SK-N-SH (cell line): ENCODE measurements at regions not wholly inside any gene's neighbourhood (a gene's known extent, or its start where the extent isn't known, plus 50 kb on each side); places are given as distances from the start of the nearest gene placed in this dataset.

Source experiments
- CTCF ChIA-PET: fragments of 300-600, 350-600 bp; formaldehyde crosslinking; extraction: SDS; loops from one replicate; lab custom pipeline; 2021; lab: Yijun Ruan, JAX
- POLR2A ChIA-PET: fragments of 350-600 bp; sonication (Branson Sonifier 250); formaldehyde crosslinking; extraction: SDS; loops from one replicate; lab custom pipeline; 2020; ENCODE audit warnings: antibody characterized with exemption, inconsistent platforms; lab: Yijun Ruan, JAX
- DNase-seq: peaks from one replicate; pipeline ENCODE4 v3.0.0; 2012
- H2AFZ ChIP-seq: fragments of 200-600 bp; sonication (generic); 2 replicates; pipeline ENCODE4 v1.8.1; 2016; ENCODE audit warnings: antibody characterized with exemption, mild to moderate bottlenecking, low read depth
- H3F3A ChIP-seq: fragments of 200-600 bp; sonication (generic); replicated peaks from 2 replicates; pipeline ENCODE3; 2016; ENCODE audit warnings: antibody characterized with exemption, mild to moderate bottlenecking; ENCODE audit not compliant: insufficient read depth
- H3K27ac ChIP-seq, 2 experiments: fragments of 200-500 bp in 1 of 2; fragments of 200-600 bp in 1 of 2; sonication (Bioruptor generic) in 1 of 2; sonication (generic), shearing (Covaris generic) in 1 of 2; 2 replicates each; pipeline versions ENCODE4 v1.5.1 to v1.6.1; 2014 to 2016; ENCODE audit warnings: low read depth in 2 of 2, inconsistent platforms in 1 of 2, low read length in 1 of 2, mild to moderate bottlenecking in 1 of 2, mixed read lengths in 1 of 2
- H3K27me3 ChIP-seq: fragments of 200-600 bp; sonication (generic), shearing (Covaris generic); 2 replicates; pipeline ENCODE4 v1.6.1; 2016; ENCODE audit warnings: mixed run types; ENCODE audit not compliant: insufficient read depth
- H3K36me3 ChIP-seq, 2 experiments: fragments of 200-500 bp in 1 of 2; fragments of 200-600 bp in 1 of 2; sonication (Bioruptor generic) in 1 of 2; sonication (generic) in 1 of 2; replicated peaks in 1 of 2; 2 replicates each; pipeline versions ENCODE3 to v1.5.1; 2014 to 2016; ENCODE audit warnings: low read length in 1 of 2, mild to moderate bottlenecking in 1 of 2; ENCODE audit not compliant: insufficient read depth in 2 of 2, control insufficient read depth in 1 of 2
- H3K4me1 ChIP-seq, 2 experiments: fragments of 200-500 bp in 1 of 2; fragments of 200-600 bp in 1 of 2; sonication (Bioruptor generic) in 1 of 2; sonication (generic), shearing (Covaris generic) in 1 of 2; 2 replicates each; pipeline versions ENCODE4 v1.5.1 to v1.6.1; 2014 to 2016; ENCODE audit warnings: low read depth in 1 of 2, low read length in 1 of 2, mixed run types in 1 of 2; ENCODE audit not compliant: insufficient read depth in 2 of 2, control insufficient read depth in 1 of 2
- H3K4me2 ChIP-seq: fragments of 200-600 bp; sonication (generic), shearing (Covaris generic); 2 replicates; pipeline ENCODE4 v1.6.1; 2017; ENCODE audit warnings: mixed run types
- H3K4me3 ChIP-seq, 2 experiments: fragments of 200-500 bp in 1 of 2; fragments of 200-600 bp in 1 of 2; sonication (Bioruptor generic) in 1 of 2; sonication (generic), shearing (Covaris generic) in 1 of 2; 2 replicates each; pipeline versions ENCODE4 v1.5.1 to v1.8.1; 2014 to 2016; ENCODE audit warnings: low read depth in 2 of 2, inconsistent platforms in 1 of 2, low read length in 1 of 2, mild to moderate bottlenecking in 1 of 2, mixed read lengths in 1 of 2, moderate library complexity in 1 of 2
- H3K79me2 ChIP-seq: fragments of 200-600 bp; sonication (generic); 2 replicates; pipeline ENCODE4 v1.8.1; 2017; ENCODE audit warnings: mild to moderate bottlenecking; ENCODE audit not compliant: insufficient read depth
- H3K9ac ChIP-seq: fragments of 200-600 bp; sonication (generic); 2 replicates; pipeline ENCODE4 v1.6.1; 2017; ENCODE audit warnings: mixed run types
- H3K9me2 ChIP-seq: fragments of 200-600 bp; sonication (generic); 2 replicates; pipeline ENCODE4 v1.6.1; 2017; ENCODE audit warnings: mixed run types
- H3K9me3 ChIP-seq: fragments of 200-600 bp; sonication (generic); 2 replicates; pipeline ENCODE4 v1.6.1; 2017; ENCODE audit warnings: mixed run types, mild to moderate bottlenecking, moderate library complexity
- H4K20me1 ChIP-seq: fragments of 200-600 bp; sonication (generic); 2 replicates; pipeline ENCODE4 v1.6.1; 2017; ENCODE audit warnings: mild to moderate bottlenecking, mixed run types; ENCODE audit not compliant: insufficient read depth
- EP300 ChIP-seq, 2 experiments: IDR thresholded peaks; 2 replicates each; pipeline versions ENCODE4 v1.4.0 to v1.6.1; 2012; ENCODE audit warnings: borderline replicate concordance in 1 of 2, low read depth in 1 of 2, low read length in 1 of 2
- FOXM1 ChIP-seq: IDR thresholded peaks from 2 replicates; pipeline ENCODE4 v1.4.0; 2012; ENCODE audit warnings: low read depth, mild to moderate bottlenecking
- MXI1 ChIP-seq: IDR thresholded peaks from 2 replicates; pipeline ENCODE4 v1.6.1; 2012; ENCODE audit warnings: mild to moderate bottlenecking, low read depth, low read length, improper control_type of control experiment
- SMC3 ChIP-seq: IDR thresholded peaks from 2 replicates; pipeline ENCODE4 v1.6.1; 2012; ENCODE audit warnings: low read depth, low read length, improper control_type of control experiment
- USF1 ChIP-seq: IDR thresholded peaks from 2 replicates; pipeline ENCODE4 v1.4.0; 2012; ENCODE audit warnings: low read depth, borderline replicate concordance
- WGBS: methylation state at CpG from one replicate; pipeline ENCODE4 v1.1.6; 2017; ENCODE audit warnings: low lambda C conversion rate; 5-methylcytosine and 5-hydroxymethylcytosine counted together

GRCh38 chr12:107318806-107319532 lies 225.6 kb upstream of the CRY1 start:
- Histone ChIP-seq H4K20me1 (no peaks in the 10 kb centered on the region), H3K36me3 (no peaks in the 10 kb centered on the region), H3K4me3 (peak overlapping the region; percentile 46 to 69), H3K9me3 (no peaks in the 10 kb centered on the region), H3K79me2 (no peaks in the 10 kb centered on the region), H3F3A (no peaks in the 10 kb centered on the region), H3K9ac (no peak overlapping the region), H2AFZ (peak overlapping the region; percentile 81), H3K9me2 (no peaks in the 10 kb centered on the region), H3K27ac (no peak overlapping the region), H3K27me3 (peaks cover 17% of the 10 kb centered on the region; the same call in 1 of the 2 replicates), H3K4me1 (peaks cover 0 to 24% of the 10 kb centered on the region in 2 experiments; a peak in 1 of 4 replicates), H3K4me2 (peak overlapping the region; percentile 88)
- CTCF ChIA-PET = interaction anchor here (0.6 to 7.2 kb wide), 15 partner anchors 14 to 291 kb away, joined by 3 to 52 read pairs (median 4); no protein-coding TSS in a partner anchor
- DNase-seq = peak; percentile 65
- no CpG with 5 or more reads among the region's 72 CpGs for WGBS
- POLR2A ChIA-PET = interaction anchor here (1.9 kb wide), 1 partner anchor 79 kb away, joined by 4 read pairs; no protein-coding TSS in a partner anchor
- TF ChIP-seq MXI1 (0 out of 2 replicates have a peak, but pooled peaks have one; percentile 28), EP300 (IDR thresholded peaks at IDR 0.05; ENCODE audit: borderline replicate concordance in 1 of 2, low read depth in 1 of 2, low read length in 1 of 2) (no peak)

GRCh38 chr12:107319533-107320032 lies 226.2 kb upstream of the CRY1 start:
- TF ChIP-seq USF1 (no peak), SMC3 (no peak), FOXM1 (no peak), EP300 (IDR thresholded peaks at IDR 0.05; ENCODE audit: borderline replicate concordance in 1 of 2, low read depth in 1 of 2, low read length in 1 of 2) (no peak)
- Histone ChIP-seq H2AFZ (0 out of 2 replicates have a peak overlapping the region, but pooled peaks have one; percentile 81), H3K27me3 (peaks cover 17% of the 10 kb centered on the region; the same call in 1 of the 2 replicates), H3K9ac (no peak overlapping the region), H4K20me1 (no peaks in the 10 kb centered on the region), H3K36me3 (no peaks in the 10 kb centered on the region), H3K79me2 (no peaks in the 10 kb centered on the region), H3K9me2 (no peaks in the 10 kb centered on the region), H3K4me2 (peak overlapping the region; percentile 88), H3K27ac (no peak overlapping the region), H3K4me1 (peaks cover 0 to 24% of the 10 kb centered on the region in 2 experiments; a peak in 1 of 4 replicates), H3K4me3 (peak overlapping the region; percentile 46 to 69), H3F3A (no peaks in the 10 kb centered on the region), H3K9me3 (no peaks in the 10 kb centered on the region)
- WGBS = 3% methylated on average over 6 of the region's 60 CpGs
- CTCF ChIA-PET = interaction anchor here (0.6 to 7.2 kb wide), 14 partner anchors 14 to 291 kb away, joined by 3 to 52 read pairs (median 4); no protein-coding TSS in a partner anchor
- POLR2A ChIA-PET = interaction anchor here (1.9 kb wide), 1 partner anchor 78 kb away, joined by 4 read pairs; no protein-coding TSS in a partner anchor
- peak; percentile 61 for DNase-seq
